ENCODE measurements at regions not wholly inside any gene's neighbourhood (a gene's known extent, or its start where the extent isn't known, plus 50 kb on each side); places are given as distances from the start of the nearest gene placed in this dataset.

DNA sequence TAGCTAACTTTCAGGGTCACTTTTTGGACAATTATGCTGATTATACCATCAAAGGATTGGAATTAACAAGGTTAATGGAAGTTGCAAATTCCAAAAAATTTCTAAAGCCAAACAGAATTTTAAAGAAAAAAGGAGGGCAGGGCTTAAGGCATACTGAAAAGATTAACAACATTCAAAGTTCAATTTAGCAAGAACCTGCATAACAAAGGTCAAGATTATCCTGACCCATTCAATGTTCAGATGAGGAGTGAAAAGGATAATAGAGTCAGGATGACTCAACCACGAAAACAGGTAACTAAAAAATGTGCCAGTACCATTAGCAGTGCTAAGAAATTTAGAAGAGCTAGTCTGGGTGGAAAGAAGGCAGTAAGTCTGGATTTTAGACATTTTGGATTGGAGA is 139.8 kb upstream of the HNMT start:
- no peak for TF ChIP-seq POLR2A (IDR thresholded peaks at IDR 0.05; ENCODE audit: extremely low read depth, insufficient read length)
- TF ChIP-seq MAX (IDR thresholded peaks at IDR 0.05; ENCODE audit: low read depth, low read length) = no peak
